BLaER1 treated with 17β-estradiol and CSF1 and Interleukin-3, amounts not matched to agents 10 nM and 100 nM (cell line): ENCODE measurements at regions not wholly inside any gene's neighbourhood (a gene's known extent, or its start where the extent isn't known, plus 50 kb on each side); places are given as distances from the start of the nearest gene placed in this dataset.

Experiments used
- H3K27ac ChIP-seq, 11 experiments: shearing (Covaris generic); formaldehyde crosslinking; 2 replicates each; pipeline ENCODE4 v1.8.1; 2022
- H3K27me3 ChIP-seq, 11 experiments: shearing (Covaris generic); formaldehyde crosslinking; 2 replicates each; pipeline ENCODE4 v1.8.1; 2022
- H3K36me3 ChIP-seq, 11 experiments: shearing (Covaris generic); formaldehyde crosslinking; 2 replicates each; pipeline ENCODE4 v1.8.1; 2022
- H3K4me1 ChIP-seq, 10 experiments: shearing (Covaris generic); formaldehyde crosslinking; 2 replicates each; pipeline ENCODE4 v1.8.1; 2022
- H3K4me2 ChIP-seq, 11 experiments: shearing (Covaris generic); formaldehyde crosslinking; 2 replicates each; pipeline ENCODE4 v1.8.1; 2022
- H3K4me3 ChIP-seq, 10 experiments: shearing (Covaris generic); formaldehyde crosslinking; 2 replicates each; pipeline ENCODE4 v1.8.1; 2022
- H3K9ac ChIP-seq, 11 experiments: shearing (Covaris generic); formaldehyde crosslinking; 2 replicates each; pipeline ENCODE4 v1.8.1; 2022
- H3K9me3 ChIP-seq, 11 experiments: shearing (Covaris generic); formaldehyde crosslinking; replicated peaks in 1 of 11; 2 replicates each; pipeline ENCODE4 v1.8.1; 2022
- H4K20me1 ChIP-seq, 11 experiments: shearing (Covaris generic); formaldehyde crosslinking; 2 replicates each; pipeline ENCODE4 v1.8.1; 2022
- Cebpa-rat ChIP-seq, 11 experiments: shearing (Covaris generic); IDR thresholded peaks; 2 replicates each; pipeline ENCODE4 v1.8.1; 2022

- H3K9me3 ChIP-seq = peaks cover 38 to 43% (median 40%) of the 10 kb centered on the region in 11 experiments
- peaks cover 0 to 8% (median 0%) of the 10 kb centered on the region in 10 experiments; a peak in 2 of 20 replicates for H3K4me1 ChIP-seq
- no peak overlapping the region; a peak in 1 of 20 replicates for H3K4me3 ChIP-seq
- H3K36me3 ChIP-seq = no peaks in the 10 kb centered on the region; a peak in 1 of 22 replicates
- no peak overlapping the region for H3K9ac ChIP-seq
- no peaks in the 10 kb centered on the region for H4K20me1 ChIP-seq
- H3K27ac ChIP-seq = no peak overlapping the region
- H3K27me3 ChIP-seq = no peaks in the 10 kb centered on the region
- no peak for TF ChIP-seq Cebpa-rat (IDR thresholded peaks at IDR 0.05)
- H3K4me2 ChIP-seq = no peak overlapping the region
These were observed 800.2 kb upstream of the MIR17HG start for GRCh38 chr13:90547272-90547790.

DNA sequence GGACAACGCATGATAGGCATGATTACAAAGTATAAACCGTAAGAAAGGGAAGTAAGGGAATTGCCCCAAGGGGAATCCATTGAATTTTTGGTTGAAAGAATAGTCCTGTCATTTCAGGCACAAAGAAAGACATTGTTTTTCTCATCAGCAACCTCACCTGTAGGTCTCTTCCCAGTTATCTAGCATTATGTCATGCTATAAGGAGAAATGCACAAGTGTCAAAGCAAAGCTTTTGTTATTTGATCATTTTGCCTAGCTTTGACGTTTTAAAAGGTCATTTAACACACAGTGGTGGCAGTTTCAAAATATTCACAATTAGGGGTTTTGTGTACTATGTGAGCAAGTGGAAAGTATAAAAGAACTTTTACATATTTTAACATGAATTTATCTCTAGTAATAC is 796.2 kb upstream of the MIR17HG start:
- H3K4me1 ChIP-seq = no peaks in the 10 kb centered on the region; a peak in 1 of 20 replicates
- no peak overlapping the region for H3K4me3 ChIP-seq
- TF ChIP-seq Cebpa-rat (IDR thresholded peaks at IDR 0.05) = no peak
- H4K20me1 ChIP-seq = no peaks in the 10 kb centered on the region
- H3K27me3 ChIP-seq = no peaks in the 10 kb centered on the region
- no peak overlapping the region for H3K4me2 ChIP-seq
- peaks cover 25 to 31% (median 27%) of the 10 kb centered on the region in 11 experiments for H3K9me3 ChIP-seq
- H3K27ac ChIP-seq = no peak overlapping the region
- no peaks in the 10 kb centered on the region; a peak in 1 of 22 replicates for H3K36me3 ChIP-seq
- no peak overlapping the region for H3K9ac ChIP-seq

DNA sequence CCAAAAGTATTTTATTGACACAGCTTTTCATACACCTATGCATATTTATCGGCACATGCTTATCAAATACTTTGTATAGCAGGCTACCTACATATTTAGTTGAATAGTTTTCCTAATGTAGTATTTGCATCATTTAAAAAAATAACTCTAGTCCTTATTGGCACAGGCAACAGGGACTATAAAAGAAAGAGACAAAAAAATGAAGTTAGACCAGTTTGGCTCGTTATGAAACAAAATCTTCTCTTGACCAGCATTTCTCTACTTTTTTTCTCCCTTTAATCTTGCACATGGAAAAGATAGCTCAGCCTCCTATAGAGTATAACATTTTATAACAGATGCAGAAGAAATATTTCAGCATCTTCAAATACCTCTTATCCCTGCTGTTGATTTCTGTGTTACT is 794.8 kb upstream of the MIR17HG start:
- Histone ChIP-seq H3K27ac (no peak overlapping the region), H3K9me3 (peaks cover 10 to 16% (median 13%) of the 10 kb centered on the region in 11 experiments), H3K36me3 (no peaks in the 10 kb centered on the region), H3K9ac (no peak overlapping the region), H3K4me2 (no peak overlapping the region), H3K27me3 (no peaks in the 10 kb centered on the region), H4K20me1 (no peaks in the 10 kb centered on the region), H3K4me1 (no peaks in the 10 kb centered on the region; a peak in 1 of 20 replicates), H3K4me3 (no peak overlapping the region)
- no peak for TF ChIP-seq Cebpa-rat (IDR thresholded peaks at IDR 0.05)

GRCh38 chr13:90553159-90553558 is 794.3 kb upstream of the MIR17HG start:
- no peak overlapping the region for H3K27ac ChIP-seq
- H3K4me3 ChIP-seq = no peak overlapping the region
- no peak for TF ChIP-seq Cebpa-rat (IDR thresholded peaks at IDR 0.05)
- H3K4me1 ChIP-seq = no peaks in the 10 kb centered on the region; a peak in 1 of 20 replicates
- H3K27me3 ChIP-seq = no peaks in the 10 kb centered on the region
- H3K36me3 ChIP-seq = no peaks in the 10 kb centered on the region
- H3K4me2 ChIP-seq = no peak overlapping the region
- H3K9ac ChIP-seq = no peak overlapping the region
- no peaks in the 10 kb centered on the region for H4K20me1 ChIP-seq
- H3K9me3 ChIP-seq = peaks cover 6 to 12% (median 8%) of the 10 kb centered on the region in 11 experiments

- H3K4me1 ChIP-seq = peaks cover 0 to 3% (median 0%) of the 10 kb centered on the region in 10 experiments; a peak in 1 of 20 replicates
- H3K27me3 ChIP-seq = no peaks in the 10 kb centered on the region
- H3K4me3 ChIP-seq = no peak overlapping the region
- H4K20me1 ChIP-seq = no peaks in the 10 kb centered on the region
- 0 out of 22 replicates have a peak, but pooled peaks cover 0 to 4% (median 0%) of the 10 kb centered on the region in 11 experiments for H3K9me3 ChIP-seq
- H3K4me2 ChIP-seq = no peak overlapping the region
- H3K9ac ChIP-seq = no peak overlapping the region
- TF ChIP-seq Cebpa-rat (IDR thresholded peaks at IDR 0.05) = no peak
- H3K36me3 ChIP-seq = no peaks in the 10 kb centered on the region
- H3K27ac ChIP-seq = no peak overlapping the region
These were observed 789.9 kb upstream of the MIR17HG start for GRCh38 chr13:90557626-90558025.

DNA sequence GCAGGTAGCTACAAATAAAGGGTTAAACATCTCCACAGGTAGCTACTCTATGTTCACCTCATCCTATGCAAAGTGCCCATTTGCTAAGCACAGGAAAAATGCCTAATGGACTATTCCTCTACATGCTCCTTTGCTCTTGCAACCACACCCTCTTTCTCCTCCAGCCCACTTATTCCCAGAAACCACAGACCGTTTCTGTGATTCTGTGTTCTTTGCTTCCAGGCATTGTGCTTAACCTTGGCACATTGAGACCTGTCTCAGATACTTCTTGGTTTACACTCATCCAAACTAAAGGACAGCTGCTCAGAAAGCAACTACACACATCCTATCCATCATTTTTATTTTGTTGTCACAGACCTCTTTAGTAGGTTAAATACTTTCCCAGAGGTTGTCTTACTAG is 785.0 kb upstream of the MIR17HG start:
- no peak overlapping the region for H3K4me2 ChIP-seq
- no peaks in the 10 kb centered on the region for H3K27me3 ChIP-seq
- H3K4me1 ChIP-seq = peaks cover 11 to 32% (median 13%) of the 10 kb centered on the region in 10 experiments; a peak in 19 of 20 replicates
- H3K27ac ChIP-seq = no peak overlapping the region
- no peak for TF ChIP-seq Cebpa-rat (IDR thresholded peaks at IDR 0.05)
- no peaks in the 10 kb centered on the region for H3K36me3 ChIP-seq
- H4K20me1 ChIP-seq = no peaks in the 10 kb centered on the region
- no peak overlapping the region for H3K9ac ChIP-seq
- H3K4me3 ChIP-seq = no peak overlapping the region
- peaks cover 0 to 8% (median 0%) of the 10 kb centered on the region in 11 experiments; a peak in 3 of 22 replicates for H3K9me3 ChIP-seq

- H3K9me3 ChIP-seq = peaks cover 4 to 22% (median 8%) of the 10 kb centered on the region in 11 experiments; a peak in 16 of 22 replicates
- H3K36me3 ChIP-seq = no peaks in the 10 kb centered on the region
- H3K27ac ChIP-seq = peak overlapping the region in 2 of 11 experiments; percentile 14 to 28; a peak in 2 of 22 replicates
These were observed 783.4 kb upstream of the MIR17HG start for GRCh38 chr13:90564096-90564495.

GRCh38 chr13:90564566-90564965 is 782.9 kb upstream of the MIR17HG start:
- H3K4me3 ChIP-seq = no peak overlapping the region
- no peaks in the 10 kb centered on the region for H3K27me3 ChIP-seq
- peaks cover 4 to 27% (median 8%) of the 10 kb centered on the region in 11 experiments; a peak in 16 of 22 replicates for H3K9me3 ChIP-seq
- TF ChIP-seq Cebpa-rat (IDR thresholded peaks at IDR 0.05) = no peak
- peaks cover 11 to 35% (median 13%) of the 10 kb centered on the region in 10 experiments; a peak in 19 of 20 replicates for H3K4me1 ChIP-seq
- H3K4me2 ChIP-seq = peak overlapping the region in 2 of 11 experiments; percentile 48 to 50; a peak in 3 of 22 replicates
- H3K36me3 ChIP-seq = no peaks in the 10 kb centered on the region
- H4K20me1 ChIP-seq = no peaks in the 10 kb centered on the region
- H3K27ac ChIP-seq = no peak overlapping the region
- H3K9ac ChIP-seq = no peak overlapping the region

More at GRCh38 chr13:90564096-90564495, 783.4 kb upstream of the MIR17HG start:
- Histone ChIP-seq H3K9ac (no peak overlapping the region), H3K27me3 (no peaks in the 10 kb centered on the region), H3K4me1 (peaks cover 11 to 35% (median 13%) of the 10 kb centered on the region in 10 experiments; a peak in 19 of 20 replicates), H4K20me1 (no peaks in the 10 kb centered on the region), H3K4me3 (no peak overlapping the region), H3K4me2 (peak overlapping the region in 2 of 11 experiments; percentile 48 to 50; a peak in 3 of 22 replicates)
- no peak for TF ChIP-seq Cebpa-rat (IDR thresholded peaks at IDR 0.05)

DNA sequence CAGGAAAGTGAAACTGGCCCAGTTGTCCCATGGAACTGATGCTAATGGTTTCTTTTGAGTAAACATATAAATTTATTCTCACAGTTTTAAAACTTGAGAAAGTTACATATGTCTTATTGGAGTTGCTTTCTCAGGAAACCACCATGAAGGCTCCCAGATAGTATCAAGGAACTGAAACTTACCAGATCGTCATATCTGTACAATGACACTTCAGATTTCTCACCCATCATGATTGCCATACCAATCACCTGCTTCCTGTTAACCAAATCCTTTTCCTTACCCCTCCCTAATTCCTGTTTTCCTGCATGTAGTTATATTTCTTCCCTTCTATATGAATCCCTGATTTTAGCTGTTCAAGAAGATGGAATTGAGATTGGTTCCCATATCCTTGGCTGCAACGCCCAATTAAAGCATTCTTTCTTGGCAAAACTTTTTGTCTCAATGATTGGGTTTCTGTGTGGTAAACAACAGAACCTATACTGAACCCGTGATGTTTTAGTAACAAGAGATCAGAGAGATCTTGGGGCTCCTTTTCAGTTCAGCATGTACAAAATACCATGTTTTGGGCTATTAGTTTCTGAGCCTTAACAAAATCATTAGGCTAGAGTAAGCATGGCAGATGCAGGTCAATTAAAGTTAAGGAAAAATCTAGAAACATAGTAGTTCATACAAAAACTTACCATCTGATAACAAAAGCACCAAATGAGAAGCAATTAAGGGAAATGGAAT is 781.3 kb upstream of the MIR17HG start:
- H3K36me3 ChIP-seq = no peaks in the 10 kb centered on the region
- H3K4me3 ChIP-seq = no peak overlapping the region
- peak overlapping the region in 2 of 11 experiments; percentile 6 to 22; a peak in 3 of 22 replicates for H3K9ac ChIP-seq
- H4K20me1 ChIP-seq = no peaks in the 10 kb centered on the region
- H3K9me3 ChIP-seq = peaks cover 4 to 27% (median 8%) of the 10 kb centered on the region in 11 experiments; a peak in 16 of 22 replicates
- peaks cover 11 to 35% (median 13%) of the 10 kb centered on the region in 10 experiments; a peak in 19 of 20 replicates for H3K4me1 ChIP-seq
- peak overlapping the region; percentile 8 to 80 (median 59) for H3K4me2 ChIP-seq
- no peak for TF ChIP-seq Cebpa-rat (IDR thresholded peaks at IDR 0.05)
- no peaks in the 10 kb centered on the region for H3K27me3 ChIP-seq
- peak overlapping the region in 9 of 11 experiments; percentile 39 to 72 (median 65); a peak in 16 of 22 replicates for H3K27ac ChIP-seq
